GM12865 (cell line): ENCODE measurements at regions not wholly inside any gene's neighbourhood (a gene's known extent, or its start where the extent isn't known, plus 50 kb on each side); places are given as distances from the start of the nearest gene placed in this dataset.

ENCODE experiments used
- DNase-seq: peaks from one replicate; pipeline ENCODE4 v3.0.0; 2010; ENCODE audit warnings: low read depth
- H3K4me3 ChIP-seq: 2 replicates; pipeline ENCODE4 v1.5.1; 2011; ENCODE audit warnings: mild to moderate bottlenecking, low read depth, low read length, control low read depth
- CTCF ChIP-seq: IDR thresholded peaks from 2 replicates; pipeline ENCODE4 v1.5.1; 2011; ENCODE audit warnings: low read length, control low read depth, low read depth, inconsistent platforms; ENCODE audit not compliant: insufficient read depth; ENCODE audit errors: missing control alignments

- TF ChIP-seq CTCF = no peak
- peak; percentile 16 for DNase-seq
- no peak overlapping the region for H3K4me3 ChIP-seq
Observed at GRCh38 chr12:115337693-115338543, 653.9 kb upstream of the TBX3 start.

- no peak for TF ChIP-seq CTCF
- no peak for DNase-seq
- no peak overlapping the region for H3K4me3 ChIP-seq
Observed at GRCh38 chr12:115336506-115336905, 652.5 kb upstream of the TBX3 start.

- H3K4me3 ChIP-seq = no peak overlapping the region
- TF ChIP-seq CTCF = no peak
- no peak for DNase-seq
Observed at GRCh38 chr12:115335594-115335993, 651.6 kb upstream of the TBX3 start.

- TF ChIP-seq CTCF = no peak
- no peak overlapping the region for H3K4me3 ChIP-seq
- no peak for DNase-seq
Observed at GRCh38 chr12:115335048-115335447, 651.1 kb upstream of the TBX3 start.

- no peak overlapping the region for H3K4me3 ChIP-seq
- TF ChIP-seq CTCF = no peak
- no peak for DNase-seq
Observed at GRCh38 chr12:115332945-115333344, 649.0 kb upstream of the TBX3 start.

- H3K4me3 ChIP-seq = no peak overlapping the region
- no peak for DNase-seq
- TF ChIP-seq CTCF = no peak
Observed at GRCh38 chr12:115325858-115326257, 641.9 kb upstream of the TBX3 start.

GRCh38 chr12:115324949-115325593 lies 641.1 kb upstream of the TBX3 start:
- no peak for DNase-seq
- no peak for TF ChIP-seq CTCF
- no peak overlapping the region for H3K4me3 ChIP-seq
